ENCODE measurements at regions not wholly inside any gene's neighbourhood (a gene's known extent, or its start where the extent isn't known, plus 50 kb on each side); places are given as distances from the start of the nearest gene placed in this dataset.

DNA sequence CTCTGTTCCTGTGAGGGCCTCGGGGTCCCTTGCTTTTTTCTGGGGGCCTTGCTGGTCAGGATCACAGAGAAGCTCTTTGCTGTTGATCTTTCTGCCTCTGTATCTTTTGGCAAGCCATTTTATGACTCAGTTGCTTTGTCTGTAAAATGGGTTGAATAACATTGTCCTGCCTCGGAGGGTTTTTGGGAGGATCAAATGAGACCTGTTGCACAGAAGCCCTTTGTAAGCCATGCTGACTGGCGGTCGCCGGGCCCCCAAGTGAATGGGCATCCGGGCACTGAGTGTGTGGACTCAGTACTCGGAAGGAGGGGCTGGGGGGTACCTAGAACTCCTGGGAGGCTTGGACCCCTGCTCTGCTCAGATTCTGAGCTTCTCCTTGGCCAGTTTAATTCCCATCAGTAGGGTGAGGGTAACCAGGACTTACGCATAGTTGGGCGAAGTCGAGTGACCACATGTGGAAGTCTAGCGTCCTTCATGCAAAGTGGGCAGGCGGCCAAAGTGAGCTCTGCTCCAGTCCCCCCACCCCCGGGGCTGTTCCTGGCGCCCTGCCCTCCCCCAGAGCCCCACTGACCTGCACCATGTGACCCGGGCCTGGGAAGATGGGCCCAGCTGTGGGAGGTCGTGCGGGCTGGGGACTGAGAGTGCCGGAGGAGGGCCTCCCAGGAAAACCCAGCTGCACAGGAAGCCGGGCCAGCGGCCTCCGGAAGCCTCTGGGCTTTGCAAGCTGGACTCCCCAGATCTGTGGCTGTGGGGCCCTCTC lies 284.0 kb downstream of the SEC14L1 start:
- TF ChIP-seq SIN3A (IDR thresholded peaks at IDR 0.05; ENCODE audit: borderline replicate concordance, insufficient read depth, low read length): no peak
- TF ChIP-seq TAF1 (IDR thresholded peaks at IDR 0.05; ENCODE audit: borderline replicate concordance, insufficient read depth, low read length): no peak
- no peak for TF ChIP-seq POLR2AphosphoS5 (IDR thresholded peaks at IDR 0.05; ENCODE audit: low read depth, low read length)
- TF ChIP-seq, protein P1, sequence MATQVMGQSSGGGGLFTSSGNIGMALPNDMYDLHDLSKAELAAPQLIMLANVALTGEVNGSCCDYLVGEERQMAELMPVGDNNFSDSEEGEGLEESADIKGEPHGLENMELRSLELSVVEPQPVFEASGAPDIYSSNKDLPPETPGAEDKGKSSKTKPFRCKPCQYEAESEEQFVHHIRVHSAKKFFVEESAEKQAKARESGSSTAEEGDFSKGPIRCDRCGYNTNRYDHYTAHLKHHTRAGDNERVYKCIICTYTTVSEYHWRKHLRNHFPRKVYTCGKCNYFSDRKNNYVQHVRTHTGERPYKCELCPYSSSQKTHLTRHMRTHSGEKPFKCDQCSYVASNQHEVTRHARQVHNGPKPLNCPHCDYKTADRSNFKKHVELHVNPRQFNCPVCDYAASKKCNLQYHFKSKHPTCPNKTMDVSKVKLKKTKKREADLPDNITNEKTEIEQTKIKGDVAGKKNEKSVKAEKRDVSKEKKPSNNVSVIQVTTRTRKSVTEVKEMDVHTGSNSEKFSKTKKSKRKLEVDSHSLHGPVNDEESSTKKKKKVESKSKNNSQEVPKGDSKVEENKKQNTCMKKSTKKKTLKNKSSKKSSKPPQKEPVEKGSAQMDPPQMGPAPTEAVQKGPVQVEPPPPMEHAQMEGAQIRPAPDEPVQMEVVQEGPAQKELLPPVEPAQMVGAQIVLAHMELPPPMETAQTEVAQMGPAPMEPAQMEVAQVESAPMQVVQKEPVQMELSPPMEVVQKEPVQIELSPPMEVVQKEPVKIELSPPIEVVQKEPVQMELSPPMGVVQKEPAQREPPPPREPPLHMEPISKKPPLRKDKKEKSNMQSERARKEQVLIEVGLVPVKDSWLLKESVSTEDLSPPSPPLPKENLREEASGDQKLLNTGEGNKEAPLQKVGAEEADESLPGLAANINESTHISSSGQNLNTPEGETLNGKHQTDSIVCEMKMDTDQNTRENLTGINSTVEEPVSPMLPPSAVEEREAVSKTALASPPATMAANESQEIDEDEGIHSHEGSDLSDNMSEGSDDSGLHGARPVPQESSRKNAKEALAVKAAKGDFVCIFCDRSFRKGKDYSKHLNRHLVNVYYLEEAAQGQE (IDR thresholded peaks at IDR 0.05; ENCODE audit: insufficient read depth in 1 of 2, low read depth in 2 of 2, low read length in 2 of 2): peak; percentile 53 to 67; a peak in 3 of 4 replicates
- TF ChIP-seq FOXP2 (optimal IDR thresholded peaks at IDR 0.05; ENCODE audit: borderline replicate concordance, extremely low read depth, extremely low read length, insufficient read depth): no peak

Measured in PFSK-1 (cell line).